ENCODE measurements at regions not wholly inside any gene's neighbourhood (a gene's known extent, or its start where the extent isn't known, plus 50 kb on each side); places are given as distances from the start of the nearest gene placed in this dataset.
"Not testable (repeated sequence)": the region's sequence is repeated elsewhere in the genome, so short reads cannot be mapped to it uniquely, and the experiment has no call there.

DNA sequence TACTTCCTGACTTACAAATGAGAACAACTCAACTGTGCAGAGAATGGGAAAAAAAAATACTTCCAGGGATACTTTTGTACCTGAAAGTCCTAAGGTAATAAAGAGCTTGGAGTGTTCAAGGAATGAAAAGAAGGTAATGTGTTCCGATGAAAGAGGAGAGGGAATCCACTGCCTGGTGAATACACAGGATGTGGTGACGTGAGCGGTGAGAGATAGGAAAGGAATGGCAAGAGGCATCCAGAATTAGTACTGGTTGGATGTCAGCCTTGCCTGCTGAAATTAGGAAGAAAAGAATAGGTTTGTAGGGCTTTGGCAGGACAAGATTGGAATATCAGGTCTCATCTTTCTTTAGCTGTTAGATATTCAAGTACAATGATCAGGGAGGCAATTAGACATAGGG, 347.7 kb downstream of the POM121L12 start:
- ChIA-PET CTCF (no interaction called here), POLR2A (no interaction called here)

GRCh38 chr7:53385239-53385638, 349.8 kb downstream of the POM121L12 start:
- POLR2A ChIA-PET, CTCF ChIA-PET: not testable (repeated sequence)

DNA sequence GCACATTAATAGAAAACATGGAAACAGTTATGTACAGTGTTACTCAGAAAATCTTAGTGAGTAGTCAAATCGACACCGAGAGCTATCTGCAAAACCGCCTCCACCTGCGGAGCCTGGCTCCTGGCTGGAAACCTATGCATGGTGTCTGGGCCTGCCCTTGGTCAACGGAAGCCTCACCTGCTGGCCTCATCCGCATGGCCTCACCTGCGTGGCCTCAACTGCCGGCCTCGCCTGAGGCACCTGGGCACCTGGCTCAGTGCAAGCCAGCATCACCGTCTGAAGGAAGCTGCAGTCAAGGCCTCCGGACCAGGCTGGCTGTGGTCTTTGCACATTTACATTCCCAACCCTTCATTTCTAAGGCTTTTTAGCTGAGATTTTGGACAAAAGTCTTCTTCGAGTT, 352.1 kb downstream of the POM121L12 start:
- ChIA-PET POLR2A (no interaction called here), CTCF (no interaction called here)

DNA sequence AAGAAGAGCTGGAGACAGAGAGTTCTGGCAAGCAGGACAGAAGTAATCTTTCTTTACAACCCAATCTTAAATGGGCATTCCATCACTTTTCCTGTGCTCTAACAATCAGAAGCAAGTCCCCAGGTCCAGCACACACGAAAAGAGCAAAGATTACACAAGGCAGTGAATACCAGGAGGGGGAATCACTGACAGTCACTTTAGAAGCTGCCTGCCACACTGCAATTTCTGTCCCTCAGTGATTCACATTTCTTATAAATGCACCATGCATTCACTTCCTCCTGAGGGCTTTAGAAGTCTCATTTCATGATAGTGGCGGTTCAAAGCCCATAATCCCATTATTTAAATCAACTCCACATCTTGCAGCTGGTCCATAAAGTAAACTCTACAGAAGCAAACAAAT, 362.5 kb downstream of the POM121L12 start:
- CTCF ChIA-PET, result no interaction called here
- POLR2A ChIA-PET, result no interaction called here

DNA sequence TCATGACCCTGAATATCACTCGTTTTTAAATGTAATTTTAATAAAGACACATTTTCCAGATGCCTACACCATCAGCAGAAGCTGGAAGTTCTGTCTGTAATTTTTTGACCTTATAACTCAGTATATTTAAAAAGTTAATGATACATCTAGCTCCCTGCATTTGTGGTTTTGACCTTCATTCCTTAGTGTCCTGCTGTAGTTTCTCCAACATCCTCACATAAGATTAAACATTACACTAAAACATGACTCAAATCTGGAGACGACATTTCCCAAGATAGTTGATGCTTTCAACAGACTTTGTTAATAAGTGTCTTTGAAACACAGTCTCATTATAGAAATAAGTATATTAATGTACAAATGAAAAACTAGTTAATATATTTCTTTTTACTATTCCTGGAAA, 363.1 kb downstream of the POM121L12 start:
- ChIA-PET CTCF (no interaction called here), POLR2A (no interaction called here)

DNA sequence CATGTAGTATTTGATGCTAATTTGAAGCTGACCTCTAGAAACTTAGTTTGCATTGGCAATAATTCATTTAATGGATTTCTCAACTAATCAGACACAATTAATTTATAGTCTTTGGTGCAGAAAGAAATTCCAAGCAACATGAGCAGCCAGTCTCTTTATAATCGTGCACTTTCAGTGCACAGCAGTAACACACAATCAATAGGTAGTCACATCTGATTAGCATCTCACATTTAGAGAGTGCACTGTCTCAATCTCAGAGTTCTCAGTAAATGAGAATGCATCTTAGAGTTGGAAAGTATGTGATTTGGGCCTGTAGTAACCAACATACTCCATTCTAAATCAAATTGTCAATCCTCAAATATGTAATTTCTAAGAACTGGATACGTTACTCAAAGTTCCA, 377.6 kb downstream of the POM121L12 start:
- CTCF ChIA-PET, result no interaction called here
- POLR2A ChIA-PET, result no interaction called here

DNA sequence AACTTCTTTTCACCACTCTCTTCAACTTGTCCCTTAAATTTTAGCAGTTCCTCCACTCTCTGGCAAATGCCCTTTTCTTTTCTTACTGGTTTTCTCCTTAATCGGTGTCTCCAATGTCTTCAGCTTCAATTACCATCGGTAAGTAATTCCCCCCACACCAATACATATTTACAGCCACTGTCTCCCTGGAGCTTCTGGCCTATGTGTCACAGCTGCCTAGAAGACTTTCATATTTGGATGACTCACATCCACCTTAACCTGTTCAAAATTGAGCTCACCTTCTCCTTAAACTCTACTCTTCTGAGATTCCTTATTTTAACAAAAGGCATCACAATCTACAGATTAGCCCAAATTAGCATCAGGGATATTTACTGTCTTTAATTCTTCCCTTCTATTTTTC, 380.4 kb downstream of the POM121L12 start:
- CTCF ChIA-PET, result no interaction called here
- POLR2A ChIA-PET, result no interaction called here

- CTCF ChIA-PET, result no interaction called here
- POLR2A ChIA-PET, result no interaction called here
Observed at GRCh38 chr7:53418834-53419482, 383.5 kb downstream of the POM121L12 start.

- ChIA-PET POLR2A (no interaction called here), CTCF (no interaction called here)
Observed at GRCh38 chr7:53420550-53420949, 385.1 kb downstream of the POM121L12 start.

DNA sequence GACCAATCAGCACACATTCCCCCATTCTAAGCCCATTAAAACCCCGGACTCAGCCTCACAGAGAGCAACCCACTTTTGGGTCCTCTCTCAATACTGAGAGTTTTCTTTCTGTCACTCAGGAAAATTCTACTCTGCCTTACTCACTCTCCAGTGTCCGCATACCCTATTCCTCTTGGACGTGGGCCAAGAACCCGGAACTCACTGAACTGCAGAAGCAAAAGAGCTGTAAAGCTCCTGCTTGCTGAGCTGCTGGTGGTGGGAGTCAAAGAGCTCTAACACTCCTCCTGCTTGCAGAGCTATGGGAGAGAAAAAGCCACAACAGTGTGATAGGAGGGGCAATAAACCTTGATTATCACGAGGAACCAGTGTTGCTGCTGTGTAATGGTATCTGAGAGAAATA, 386.9 kb downstream of the POM121L12 start:
- CTCF ChIA-PET, result no interaction called here

GRCh38 chr7:53426145-53426750, 390.8 kb downstream of the POM121L12 start:
- ChIA-PET POLR2A (no interaction called here), CTCF (no interaction called here)

More for the DNA sequence above, 386.9 kb downstream of the POM121L12 start:
- POLR2A ChIA-PET, result no interaction called here

DNA sequence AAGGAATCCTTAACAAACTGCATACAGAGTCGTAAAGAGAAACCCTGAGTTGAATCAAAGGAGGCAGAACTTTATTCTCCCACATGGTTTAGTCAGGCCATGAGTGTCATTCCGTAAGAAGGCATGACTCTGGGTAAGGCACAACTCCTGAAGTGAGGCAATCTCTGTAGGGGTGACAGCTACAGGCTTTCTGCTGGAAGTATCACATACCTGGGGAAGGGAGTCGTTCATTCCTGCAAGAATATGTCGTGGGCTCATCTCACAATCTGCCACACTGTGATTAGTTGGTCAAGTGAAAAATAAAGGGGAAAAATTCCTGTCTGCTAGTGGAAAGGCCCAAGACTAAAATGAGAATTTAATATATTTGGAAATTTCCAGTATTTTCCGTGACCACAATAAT, 392.6 kb downstream of the POM121L12 start:
- POLR2A ChIA-PET, result no interaction called here
- CTCF ChIA-PET, result no interaction called here

DNA sequence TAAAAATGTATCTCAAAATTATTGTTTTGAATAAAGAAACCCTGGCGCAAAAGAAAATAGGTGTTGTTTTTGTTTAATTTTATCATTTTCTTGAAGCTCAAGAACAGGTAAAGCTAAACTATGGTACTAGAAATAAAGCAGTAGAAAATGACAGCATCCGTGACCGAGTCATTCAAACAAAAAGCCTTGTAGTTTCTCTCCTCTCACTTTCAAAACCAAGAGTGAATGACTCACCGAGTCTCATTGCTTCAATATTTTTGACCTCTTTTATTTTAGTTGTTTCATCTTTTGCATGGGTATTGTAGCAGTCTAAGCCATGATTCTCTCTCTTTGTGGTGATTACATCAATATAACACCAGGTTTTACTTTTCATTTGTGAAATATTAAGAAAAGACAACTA, 396.5 kb downstream of the POM121L12 start:
- ChIA-PET POLR2A (no interaction called here), CTCF (no interaction called here)

GRCh38 chr7:53437336-53437735, 401.9 kb downstream of the POM121L12 start:
- CTCF ChIA-PET, result no interaction called here
- POLR2A ChIA-PET, result no interaction called here

DNA sequence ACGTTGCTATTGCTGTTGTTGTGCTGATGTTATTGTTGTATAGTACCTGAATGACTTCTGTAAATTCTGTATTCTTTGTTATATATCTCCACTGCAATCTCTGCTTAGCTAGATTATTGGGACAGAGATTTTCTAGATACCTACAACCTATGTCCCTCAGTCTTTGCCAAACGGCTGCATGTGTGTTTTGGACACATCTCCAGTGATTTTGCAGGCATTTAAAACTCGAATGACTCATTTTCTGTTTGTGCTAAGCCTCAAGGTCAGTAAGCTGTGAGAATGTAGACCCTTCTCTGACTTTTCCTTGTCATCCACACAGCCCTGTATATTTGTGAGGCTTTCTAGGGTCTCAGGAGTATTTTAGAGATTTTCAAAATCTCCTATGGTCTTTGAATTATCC, 410.7 kb downstream of the POM121L12 start:
- ChIA-PET CTCF (no interaction called here), POLR2A (no interaction called here)

DNA sequence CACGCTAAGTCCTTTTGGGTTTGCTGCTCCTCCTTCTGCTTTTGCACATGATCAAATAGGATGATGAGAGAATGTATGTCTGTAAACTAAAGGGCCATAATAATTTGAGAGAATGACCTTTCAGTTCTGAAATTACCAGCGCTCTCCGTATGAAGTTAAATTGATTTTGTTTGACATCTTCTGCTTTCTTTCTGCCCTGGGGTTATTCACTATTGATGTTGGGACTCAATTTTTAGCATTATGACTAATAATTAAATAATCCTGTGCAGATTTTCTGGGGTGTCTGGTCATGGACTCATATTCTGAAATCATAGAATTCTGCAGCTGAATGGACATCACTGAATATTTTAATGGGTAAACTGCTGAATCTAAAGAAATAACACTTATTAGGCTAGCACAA, 423.2 kb downstream of the POM121L12 start:
- POLR2A ChIA-PET, result no interaction called here
- CTCF ChIA-PET, result no interaction called here

GRCh38 chr7:53466371-53466770, 430.9 kb downstream of the POM121L12 start:
- ChIA-PET CTCF (no interaction called here), POLR2A (no interaction called here)

DNA sequence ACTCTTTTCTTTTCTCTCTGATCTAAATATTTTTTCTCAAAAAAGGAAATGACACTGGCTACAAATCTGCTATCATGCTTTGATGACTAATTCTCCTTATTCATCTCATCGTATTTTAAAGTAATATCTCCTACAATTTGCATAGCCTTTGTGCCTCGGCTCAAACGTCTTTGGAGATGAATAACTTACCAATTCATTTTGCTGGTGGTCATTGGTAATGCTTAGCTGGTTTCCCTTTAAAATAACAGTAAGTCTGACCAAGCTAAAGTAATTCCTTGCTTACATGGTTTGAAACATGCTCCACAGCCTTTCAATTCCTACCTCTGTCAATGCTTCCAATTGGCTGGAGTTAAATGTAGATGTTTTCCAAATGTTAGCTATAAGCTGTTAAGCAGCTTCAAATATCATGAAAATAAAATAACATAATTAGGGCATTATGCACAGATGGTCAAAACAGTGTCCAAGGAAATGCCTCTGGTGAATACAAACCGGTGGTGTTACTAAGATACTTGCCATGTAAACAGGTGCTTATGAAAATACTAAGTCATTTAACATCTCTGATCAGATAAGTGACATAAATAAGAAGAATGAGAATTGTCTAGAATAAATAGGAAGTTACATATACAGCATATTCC, 435.0 kb downstream of the POM121L12 start:
- CTCF ChIA-PET, result no interaction called here
- POLR2A ChIA-PET, result no interaction called here

DNA sequence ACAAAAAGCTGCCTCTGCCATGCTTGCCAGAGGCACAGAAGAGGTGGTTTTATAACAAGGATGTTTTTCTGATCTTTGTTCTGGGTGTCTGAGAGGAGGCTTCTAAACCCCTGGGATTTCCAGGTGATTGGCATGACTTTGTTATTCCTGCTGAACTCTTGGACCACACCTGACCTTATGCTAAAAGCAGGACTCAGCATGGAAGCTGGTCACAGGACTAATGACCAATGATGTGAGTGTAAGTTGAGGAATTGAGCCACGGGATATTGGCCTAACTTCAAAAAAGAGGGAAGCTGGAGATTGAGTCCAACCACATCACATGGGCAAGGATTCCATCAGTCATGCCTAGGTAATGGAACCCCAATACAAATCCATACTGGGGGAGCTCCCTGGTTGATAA, 437.9 kb downstream of the POM121L12 start:
- CTCF ChIA-PET, result no interaction called here
- POLR2A ChIA-PET, result no interaction called here

GRCh38 chr7:53475776-53476175, 440.3 kb downstream of the POM121L12 start:
- POLR2A ChIA-PET, result no interaction called here
- CTCF ChIA-PET, result no interaction called here

GRCh38 chr7:53476566-53476965, 441.1 kb downstream of the POM121L12 start:
- CTCF ChIA-PET, result no interaction called here
- POLR2A ChIA-PET, result no interaction called here

GRCh38 chr7:53485354-53485753, 449.9 kb downstream of the POM121L12 start:
- POLR2A ChIA-PET, result no interaction called here
- CTCF ChIA-PET, result no interaction called here

Measured in activated CD8-positive, alpha-beta memory T cell treated with anti-CD3 and anti-CD28 coated beads for 36 hours (primary cell).